ENCODE measurements at regions not wholly inside any gene's neighbourhood (a gene's known extent, or its start where the extent isn't known, plus 50 kb on each side); places are given as distances from the start of the nearest gene placed in this dataset.

- no peak for TF ChIP-seq CTCF (IDR thresholded peaks at IDR 0.05)
- no peak for TF ChIP-seq POLR2A (IDR thresholded peaks at IDR 0.05)
Measured at GRCh38 chr6:3610206-3610605, 141.3 kb downstream of the PXDC1 start.

Measured in testis (tissue), 2 donors.